HG02588 (cell line): ENCODE measurements at regions not wholly inside any gene's neighbourhood (a gene's known extent, or its start where the extent isn't known, plus 50 kb on each side); places are given as distances from the start of the nearest gene placed in this dataset.

ENCODE experiments used
- ATAC-seq: cut with Tn5 transposase; IDR thresholded peaks from one replicate; pipeline ENCODE4 v1.9.1; 2021; ENCODE audit warnings: mild to moderate bottlenecking, moderate library complexity; ENCODE audit not compliant: unreplicated experiment

DNA sequence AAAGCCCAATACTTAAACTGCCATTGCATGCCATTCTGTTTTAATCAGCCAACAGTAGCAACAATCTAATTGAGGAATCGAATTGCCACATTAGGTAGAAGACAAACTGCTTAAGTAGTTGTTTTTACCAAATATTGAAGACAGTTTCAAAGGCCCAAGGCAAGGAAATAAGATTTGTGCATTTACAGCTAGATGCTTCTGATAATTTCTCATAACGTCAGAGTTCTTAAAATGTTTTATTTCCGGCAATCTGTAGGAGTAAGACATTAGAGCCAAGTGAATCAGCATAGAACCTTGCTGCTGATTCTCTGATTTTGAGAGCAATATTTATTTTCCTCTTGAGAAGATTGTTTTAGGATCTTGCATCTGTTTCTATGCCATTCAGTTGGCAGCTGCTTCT lies 174.3 kb downstream of the RBM43 start:
- ATAC-seq: no peak

DNA sequence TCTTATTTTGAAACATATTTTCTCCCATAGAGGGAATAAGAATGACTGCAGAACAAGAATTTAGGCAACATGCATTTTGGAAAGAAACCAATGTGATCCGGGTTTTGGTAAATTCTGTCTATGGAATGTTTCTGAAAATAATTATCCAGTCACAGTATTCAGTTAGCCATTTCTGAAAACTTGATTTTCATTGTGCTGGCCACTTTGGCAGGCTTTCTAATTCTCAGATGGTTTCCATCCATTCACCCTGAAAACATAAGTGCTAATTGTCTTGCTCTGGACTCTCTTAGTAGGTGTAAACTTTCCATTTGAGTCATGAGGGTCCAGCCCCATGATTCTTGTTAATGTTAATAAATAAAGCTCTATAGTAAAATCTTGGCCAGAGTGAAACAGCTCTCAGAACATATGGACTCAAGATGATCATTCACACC lies 176.5 kb downstream of the RBM43 start:
- ATAC-seq: no peak

DNA sequence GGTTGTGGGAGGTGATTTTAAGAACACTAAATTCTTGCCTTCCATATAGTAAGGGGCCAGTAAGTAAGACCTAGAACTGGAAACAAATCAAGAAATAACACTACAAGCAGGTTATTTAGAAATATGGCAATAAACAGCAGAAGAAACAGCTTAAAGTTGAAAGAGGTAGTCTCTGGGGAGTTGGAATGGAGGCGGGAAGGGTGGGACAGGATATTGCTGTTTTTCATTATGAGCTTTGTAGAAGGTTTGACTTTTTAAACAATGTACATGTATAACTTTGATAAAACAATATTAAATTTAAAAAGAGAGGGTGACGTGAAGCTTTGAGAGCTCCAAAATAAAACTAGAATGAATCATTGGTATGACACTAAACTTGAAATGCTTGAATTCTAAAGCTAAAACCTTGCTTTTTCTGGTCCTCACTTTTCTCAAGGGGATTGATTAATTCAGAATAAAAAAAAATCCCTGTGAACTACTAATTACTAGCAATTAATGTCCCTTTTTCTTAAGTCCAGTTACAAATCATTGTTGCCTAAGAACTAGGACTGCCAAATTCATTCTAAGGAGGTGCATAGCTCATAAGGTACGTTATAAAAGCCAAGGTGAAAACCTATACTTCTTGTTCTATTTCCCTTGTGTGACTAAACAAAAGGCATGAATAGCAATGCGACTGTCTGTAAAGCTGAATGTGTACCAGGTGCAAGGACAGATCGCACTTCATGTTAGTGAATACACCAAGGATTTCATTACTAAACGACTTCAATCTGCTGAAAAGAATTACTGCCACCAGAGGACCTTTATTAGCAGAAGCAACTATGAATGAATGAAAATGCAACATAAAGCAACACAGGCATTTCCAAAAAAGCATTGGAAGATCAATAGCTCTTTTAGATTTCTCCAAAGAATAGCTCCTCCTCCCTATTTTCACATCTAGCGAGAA lies 177.5 kb downstream of the RBM43 start:
- no peak for ATAC-seq

DNA sequence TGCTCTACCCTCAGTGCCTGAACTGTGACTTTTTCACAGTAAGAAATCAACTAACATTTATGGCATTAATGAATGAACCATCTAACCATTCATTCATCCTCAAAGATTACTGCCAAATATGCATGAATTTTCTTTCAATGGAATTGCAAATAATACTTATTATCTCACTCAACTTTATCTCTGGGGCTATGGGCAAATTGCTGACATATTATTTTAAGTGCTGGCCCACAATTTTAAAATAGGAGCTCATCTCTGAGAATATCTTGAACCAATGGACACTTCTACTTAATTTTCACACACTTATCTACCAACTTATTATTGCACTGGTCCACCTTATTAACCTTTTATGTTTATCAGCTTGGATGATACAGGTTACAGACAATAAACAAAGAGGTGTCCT lies 182.8 kb downstream of the RBM43 start:
- ATAC-seq: no peak

DNA sequence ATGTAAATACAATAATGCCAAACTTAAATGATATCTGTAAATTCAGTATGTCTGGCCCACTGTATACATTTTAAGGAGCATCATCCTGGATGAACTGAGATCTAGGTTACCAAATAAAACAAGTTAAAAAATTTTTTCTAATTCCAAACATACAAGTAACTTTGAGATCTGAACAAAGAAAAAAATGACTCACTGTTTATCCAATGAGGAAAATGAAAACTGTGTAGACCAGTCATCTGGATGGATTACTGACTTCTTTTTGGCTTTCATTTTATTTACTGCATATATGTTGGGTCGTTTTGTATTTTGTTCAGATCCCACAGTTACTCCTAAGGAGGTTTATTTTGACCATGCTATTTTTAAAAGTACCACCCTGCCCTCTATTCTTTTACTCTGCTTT lies 189.8 kb downstream of the RBM43 start:
- ATAC-seq: no peak

DNA sequence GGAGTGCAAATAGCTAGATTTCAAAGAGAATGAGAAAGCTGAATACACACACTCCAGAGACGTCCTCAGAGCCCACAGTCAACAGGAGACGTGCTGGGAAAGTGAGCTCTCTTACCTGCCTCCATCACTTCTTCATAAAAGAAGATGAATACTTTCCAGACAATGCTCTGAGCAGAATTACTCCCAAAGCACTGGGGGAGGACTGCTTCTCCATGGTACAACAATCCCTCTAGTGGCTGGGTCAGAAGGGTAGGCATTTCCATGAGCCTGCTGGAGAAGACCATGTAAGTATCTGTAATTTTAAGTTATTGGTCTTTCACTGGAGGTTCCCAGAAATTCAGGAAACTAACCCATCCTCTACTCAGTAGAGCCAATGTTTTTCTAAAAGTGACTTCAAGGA lies 190.3 kb downstream of the RBM43 start:
- no peak for ATAC-seq

DNA sequence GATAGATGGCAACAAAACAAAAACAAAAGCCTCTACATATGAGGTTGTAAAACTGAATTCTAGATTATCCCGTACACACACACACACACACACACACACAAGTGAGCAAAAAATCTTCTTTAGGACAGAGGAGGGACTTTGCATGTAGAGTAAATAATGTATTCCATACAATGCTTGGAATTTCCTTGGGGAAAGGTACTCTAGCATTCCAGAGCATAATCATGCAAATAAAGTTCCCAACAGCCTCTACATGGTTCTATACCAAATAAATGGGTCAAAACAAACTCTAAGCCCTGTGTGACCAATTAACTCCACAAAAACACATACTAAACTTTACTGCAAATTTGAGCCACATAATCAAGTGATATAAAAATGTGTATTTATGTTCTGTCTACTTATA lies 191.4 kb downstream of the RBM43 start:
- ATAC-seq: no peak

DNA sequence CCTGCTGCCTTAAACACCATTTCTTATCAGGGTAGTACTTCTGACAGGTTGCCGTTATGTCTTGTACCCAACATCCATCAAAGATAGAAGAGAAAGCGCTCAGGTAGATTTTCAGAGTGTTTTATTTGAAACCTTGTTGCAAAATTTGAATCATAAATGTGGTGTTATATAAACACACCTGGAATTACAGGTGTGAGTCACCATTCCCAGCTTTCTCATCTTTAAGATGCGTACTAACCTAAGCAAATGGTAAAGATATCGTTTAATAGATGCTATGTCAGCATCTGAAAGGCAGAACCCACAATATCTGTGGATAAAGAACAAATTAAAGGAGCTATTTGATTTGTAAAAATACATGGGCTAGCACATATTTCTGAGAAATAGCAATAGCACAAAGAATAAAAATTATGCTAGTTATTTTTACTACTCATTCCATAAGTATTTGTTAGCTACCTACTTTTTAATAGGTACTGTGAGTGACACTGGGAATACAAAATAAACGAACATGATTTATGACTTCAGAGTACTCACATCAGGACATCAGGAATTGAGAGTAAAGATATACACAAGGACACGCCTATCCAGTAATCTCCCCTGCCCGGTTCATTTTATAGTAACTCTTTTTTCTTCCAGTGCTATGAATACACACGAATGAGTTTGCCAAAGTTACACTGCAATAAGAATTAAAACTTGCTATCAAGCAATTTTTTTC lies 193.8 kb downstream of the RBM43 start:
- no peak for ATAC-seq

DNA sequence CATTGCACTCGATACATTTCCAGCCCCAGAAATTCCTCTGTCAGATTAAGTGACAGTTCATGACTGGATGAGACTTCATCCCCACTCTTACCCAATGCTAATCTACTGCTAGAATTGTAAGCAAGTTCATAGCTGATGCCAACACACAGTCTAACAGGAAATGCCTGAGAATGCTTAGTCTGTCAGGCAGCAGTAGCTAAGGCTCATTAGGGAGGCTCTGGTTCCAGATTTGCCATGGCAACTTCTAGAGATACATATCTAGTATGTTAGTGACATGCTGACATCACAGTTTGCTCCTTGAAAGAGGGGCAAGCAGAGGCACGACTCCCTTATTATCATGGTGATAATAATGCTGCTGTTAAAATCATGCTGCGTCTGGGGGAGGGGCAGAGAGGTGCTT lies 198.4 kb downstream of the RBM43 start:
- no peak for ATAC-seq

DNA sequence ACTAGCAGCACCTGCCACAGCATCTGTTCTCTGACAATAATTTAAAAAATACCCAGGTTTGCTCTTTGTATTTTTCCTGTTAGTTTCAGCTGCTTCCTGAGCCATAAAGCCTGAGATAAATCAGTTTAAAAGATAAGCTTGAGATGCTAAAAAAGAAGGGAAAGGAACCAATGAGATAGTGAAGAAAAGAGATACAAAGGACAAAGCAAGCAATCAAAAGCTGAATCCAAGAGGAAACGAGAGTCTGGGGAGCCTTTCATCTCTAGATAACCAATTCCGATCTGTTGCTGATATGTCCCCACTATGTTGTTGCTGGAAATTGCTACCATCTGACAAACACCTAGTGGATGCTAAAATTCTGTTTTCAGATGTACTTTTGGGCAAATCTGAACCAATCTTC lies 201.4 kb downstream of the RBM43 start:
- ATAC-seq: no peak

DNA sequence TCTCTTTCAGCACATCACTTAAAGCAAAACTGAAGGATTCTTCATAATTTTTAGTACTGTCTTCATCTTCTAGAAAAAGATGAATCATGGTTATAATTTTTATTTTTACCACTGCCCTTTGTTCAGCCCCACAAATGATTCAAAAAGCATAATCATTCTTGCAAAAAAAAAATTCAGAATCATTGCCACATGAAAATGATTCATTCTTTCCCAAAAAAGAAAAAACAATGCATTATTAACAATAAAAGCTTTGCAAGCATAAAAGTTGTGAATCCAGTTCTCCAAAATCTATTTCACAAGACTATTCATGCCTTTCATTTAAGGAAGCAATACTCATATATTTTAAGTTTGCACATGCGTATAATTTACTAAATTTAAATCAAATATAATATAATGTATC lies 204.8 kb downstream of the RBM43 start:
- no peak for ATAC-seq

DNA sequence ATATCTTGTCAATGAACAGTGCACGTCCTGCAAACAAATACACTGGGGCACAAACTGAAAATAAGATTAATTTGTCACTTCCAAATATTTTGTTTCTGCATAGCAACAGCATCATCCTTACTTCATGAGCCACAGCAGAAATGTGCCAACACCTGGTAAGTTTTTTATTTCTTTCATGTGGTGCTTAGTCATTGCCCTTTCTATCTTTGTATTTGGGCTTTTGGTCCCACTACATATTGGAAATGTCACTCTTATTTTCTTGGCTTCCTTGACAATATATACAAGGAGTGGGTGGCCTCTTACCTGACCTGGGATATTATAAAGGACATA lies 208.0 kb downstream of the RBM43 start:
- ATAC-seq: no peak

DNA sequence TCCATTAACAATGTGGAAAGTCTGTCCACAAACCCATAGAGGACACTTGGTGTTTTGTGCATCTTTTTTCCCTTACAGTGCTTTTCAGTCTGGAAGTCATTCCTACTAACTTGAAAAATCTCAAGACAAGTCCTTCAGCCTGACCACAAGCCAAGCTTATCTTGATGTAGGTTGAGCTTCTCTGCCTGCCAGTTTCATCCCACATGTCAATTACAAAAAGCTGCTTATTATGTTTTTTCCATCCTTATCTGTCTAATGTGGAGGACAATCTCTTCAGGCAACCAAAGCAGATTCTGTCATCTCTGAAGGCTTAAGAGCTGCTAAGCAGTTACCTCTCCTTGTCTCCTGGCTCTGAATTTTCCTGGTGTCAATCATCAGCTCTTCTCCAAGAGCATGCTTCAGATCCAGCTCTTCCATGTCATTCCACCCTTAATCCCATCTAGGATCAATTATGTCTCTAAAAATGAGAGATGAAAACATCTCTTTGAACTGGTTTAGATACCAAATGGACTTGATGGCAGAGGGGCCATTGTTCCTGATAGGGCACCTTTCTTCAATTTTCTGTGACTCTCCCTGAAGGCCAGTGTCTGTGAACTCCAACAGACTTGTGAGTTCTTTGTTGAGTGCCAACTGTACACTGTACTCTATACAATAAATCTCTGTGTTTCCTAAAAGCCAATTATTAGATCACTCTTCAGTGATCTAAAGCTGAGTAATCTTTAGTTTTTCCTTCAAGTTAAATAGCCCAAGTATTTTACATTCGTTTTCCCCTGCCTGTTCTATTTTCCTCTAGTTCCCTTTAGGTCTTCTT lies 208.6 kb downstream of the RBM43 start:
- no peak for ATAC-seq

DNA sequence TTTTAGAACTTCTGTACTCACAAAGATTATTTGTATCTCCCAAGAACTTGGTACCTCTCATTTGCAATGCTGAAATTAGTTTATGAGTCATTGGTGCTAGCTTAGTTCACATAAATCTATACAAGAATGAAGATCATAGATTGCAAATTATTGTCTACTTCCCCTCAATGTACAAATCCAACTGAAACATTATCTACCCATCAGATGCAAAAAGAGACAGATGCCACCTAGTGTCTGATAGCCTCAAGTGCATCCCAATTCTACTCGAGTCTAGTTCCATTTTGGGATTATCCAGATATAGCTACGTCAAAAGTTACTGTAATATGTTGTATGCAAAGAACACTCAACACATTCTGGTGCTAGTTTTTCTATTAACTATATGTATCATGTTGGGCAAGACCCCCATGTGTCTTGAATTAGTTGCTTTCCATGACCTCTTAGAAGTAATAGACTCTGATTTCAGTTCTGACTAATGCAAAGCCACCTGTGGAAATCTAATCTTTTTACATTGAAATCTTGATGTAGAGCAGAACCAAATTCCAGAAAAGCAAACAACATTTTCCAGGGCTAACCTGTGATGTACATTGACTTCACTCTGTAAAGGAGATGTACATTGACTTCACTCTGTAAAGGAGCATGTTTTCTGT lies 210.0 kb downstream of the RBM43 start:
- ATAC-seq: peak; percentile 84

DNA sequence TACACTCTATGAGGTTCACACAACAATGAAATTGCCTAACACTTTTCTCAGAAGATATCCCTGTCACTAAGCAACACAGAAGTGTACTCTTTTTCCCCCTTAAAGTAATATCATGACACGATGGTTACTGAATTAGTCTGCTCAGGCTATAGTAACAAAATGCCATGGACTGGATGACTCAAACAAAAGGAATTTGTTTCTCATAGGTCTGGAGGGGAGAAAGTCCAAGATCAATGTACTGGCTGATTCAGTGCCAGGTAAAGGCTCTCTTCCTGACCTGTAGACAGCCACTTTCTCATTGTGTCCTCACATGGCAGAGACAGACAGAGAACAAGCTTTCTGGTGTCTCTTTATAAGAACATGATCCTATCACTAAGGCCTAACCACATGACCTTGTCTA lies 211.9 kb downstream of the RBM43 start:
- no peak for ATAC-seq

DNA sequence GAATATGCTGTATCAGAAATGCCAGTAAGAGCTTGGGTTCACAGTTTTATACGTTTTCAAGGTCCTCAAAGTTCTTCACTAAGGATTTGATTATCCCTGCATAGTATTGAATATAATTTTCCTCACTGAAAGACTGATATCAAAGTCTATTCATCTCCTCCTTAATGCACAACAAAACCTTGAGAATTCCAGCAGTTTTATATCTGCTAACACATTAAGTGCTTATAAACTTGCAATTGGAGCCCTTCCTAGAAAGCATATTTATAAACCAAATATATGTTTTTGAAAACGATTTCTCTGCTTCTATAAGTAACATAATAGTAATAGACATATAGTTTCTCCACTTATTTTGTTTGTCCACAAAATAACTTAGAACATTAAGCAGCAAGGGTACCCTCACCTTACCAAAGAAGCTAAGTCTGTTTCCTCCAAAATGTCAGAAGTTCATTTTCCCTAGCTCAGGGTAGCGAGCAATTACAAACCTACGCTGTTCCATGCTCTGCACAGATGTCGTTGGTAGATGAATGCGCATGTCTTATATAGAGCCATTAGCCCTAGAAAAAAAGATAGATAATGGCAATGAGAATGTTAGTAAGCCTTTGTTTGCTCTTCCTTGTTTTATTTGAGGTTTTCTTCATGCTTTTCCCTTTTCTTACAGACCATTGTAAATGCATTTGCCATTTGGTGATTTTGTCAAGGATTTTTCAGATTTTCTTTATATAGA lies 213.2 kb downstream of the RBM43 start:
- ATAC-seq: no peak

DNA sequence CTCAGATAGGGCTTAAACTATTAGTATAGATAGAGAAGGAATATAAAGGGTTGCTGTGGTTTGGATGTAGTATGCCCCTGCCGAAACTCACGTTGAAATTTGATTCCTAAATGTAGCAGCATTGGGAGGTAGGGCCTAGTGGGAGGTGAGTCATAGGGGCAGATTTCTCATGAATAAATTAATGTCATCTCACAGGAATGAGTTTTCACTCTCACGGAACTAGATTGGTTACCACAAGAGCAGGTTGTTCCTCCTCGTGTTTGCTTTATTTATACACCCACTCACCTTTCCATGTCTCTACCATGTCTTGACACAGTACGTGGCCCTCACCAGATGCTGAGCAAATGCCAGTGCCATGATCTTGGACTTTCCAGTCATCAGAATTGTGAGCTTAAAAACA lies 218.2 kb downstream of the RBM43 start:
- no peak for ATAC-seq

DNA sequence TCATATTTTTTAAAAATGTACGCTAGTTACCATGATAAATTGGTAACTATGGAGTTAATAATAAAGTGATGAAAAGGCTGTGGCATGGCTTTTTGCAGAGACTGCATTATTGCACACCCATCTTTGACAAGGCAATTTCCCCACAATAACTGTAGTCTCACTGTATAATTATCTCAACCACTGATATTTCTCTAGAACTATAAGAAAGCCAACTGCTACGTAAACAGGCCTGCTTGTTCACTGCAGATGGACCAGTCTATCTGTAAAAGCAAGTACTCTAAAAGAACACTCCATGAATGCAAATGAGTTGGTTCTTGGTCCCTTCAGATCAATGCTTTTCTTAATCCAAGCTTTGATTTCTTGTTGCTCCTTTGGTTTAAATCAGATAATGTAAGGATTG lies 218.7 kb downstream of the RBM43 start:
- ATAC-seq: no peak

DNA sequence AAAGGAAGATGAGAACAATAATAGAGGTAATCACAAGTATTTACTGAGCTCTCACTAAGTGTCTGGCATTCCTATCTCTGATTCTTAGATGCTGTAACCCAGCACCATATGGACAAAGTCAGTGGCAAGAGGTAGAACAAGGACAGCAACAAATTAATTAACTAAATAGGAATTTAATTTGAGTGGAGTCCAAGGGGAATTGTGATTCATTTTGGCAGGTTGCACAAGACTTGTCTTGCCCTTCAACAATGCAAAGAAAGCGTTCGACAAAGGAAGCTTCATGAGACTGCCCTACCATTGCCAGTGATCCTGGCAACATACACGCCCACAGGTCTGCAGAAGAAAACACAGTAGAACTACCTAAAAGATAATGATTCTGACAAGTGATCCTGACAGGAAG lies 221.6 kb downstream of the RBM43 start:
- no peak for ATAC-seq

DNA sequence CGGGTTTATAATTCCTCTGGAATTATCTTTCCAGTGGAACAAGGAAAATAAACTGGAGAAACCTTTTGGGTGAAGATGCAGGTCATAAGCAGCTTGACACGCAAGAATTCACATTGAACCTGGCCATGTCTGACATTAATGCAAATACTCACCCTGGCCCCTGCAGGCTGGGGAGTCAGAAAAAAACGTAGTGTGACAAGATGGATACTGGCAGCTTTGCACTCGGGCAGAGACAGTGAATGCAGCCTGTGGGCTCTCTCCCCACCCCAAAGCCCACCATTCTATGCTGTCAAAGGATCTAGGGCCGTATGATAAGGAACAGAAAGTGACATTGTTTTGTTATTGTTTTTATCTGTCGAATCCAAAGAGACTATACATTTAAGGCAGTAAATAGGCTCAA lies 223.1 kb downstream of the RBM43 start:
- no peak for ATAC-seq
